GM19468 (cell line): ENCODE measurements at regions not wholly inside any gene's neighbourhood (a gene's known extent, or its start where the extent isn't known, plus 50 kb on each side); places are given as distances from the start of the nearest gene placed in this dataset.
"Not testable (repeated sequence)": the region's sequence is repeated elsewhere in the genome, so short reads cannot be mapped to it uniquely, and the experiment has no call there.

Experiments used
- ATAC-seq: cut with Tn5 transposase; IDR thresholded peaks from one replicate; pipeline ENCODE4 v1.9.1; 2021; ENCODE audit warnings: mild to moderate bottlenecking, moderate library complexity, moderate number of reproducible peaks; ENCODE audit not compliant: unreplicated experiment; ENCODE audit errors: extremely low read depth

- ATAC-seq: no peak
Observed at GRCh38 chrX:54615109-54615508, 85.1 kb downstream of the GNL3L start.

DNA sequence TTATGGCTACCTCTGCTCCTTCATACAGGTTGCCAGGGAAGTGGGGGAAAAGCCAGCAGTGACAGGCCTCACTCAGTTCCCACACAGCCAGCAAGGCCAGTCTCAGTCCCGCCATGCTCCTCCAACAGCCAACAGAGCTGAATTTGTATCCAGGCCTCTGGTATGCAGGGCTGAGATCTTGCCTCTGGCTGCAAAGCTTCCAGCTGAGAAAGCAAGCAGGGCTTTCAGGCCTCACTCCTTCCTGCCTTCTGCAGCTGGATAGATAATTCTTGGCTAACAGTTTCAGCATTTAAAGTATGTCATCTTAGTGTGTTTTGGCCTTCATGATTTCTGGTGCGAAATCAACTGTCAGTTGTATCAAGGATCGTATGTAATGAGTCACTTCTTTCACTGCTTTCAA, 103.6 kb downstream of the GNL3L start:
- no peak for ATAC-seq

DNA sequence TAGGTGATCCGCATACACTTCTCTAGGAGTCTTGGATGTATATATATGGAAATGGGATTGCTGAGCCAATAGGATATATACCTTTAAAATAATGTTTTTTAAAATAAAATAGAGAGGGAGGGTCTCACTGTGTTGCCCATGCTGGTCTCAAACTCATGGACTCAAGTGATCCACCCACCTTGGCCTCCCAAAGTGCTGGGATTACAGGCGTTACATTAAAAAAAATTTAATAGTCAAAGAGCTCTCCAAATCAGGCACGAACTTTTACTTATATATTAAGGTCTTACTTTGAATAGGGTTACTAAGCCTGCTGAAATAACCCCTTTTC, 109.0 kb downstream of the GNL3L start:
- no peak for ATAC-seq

- ATAC-seq: peak; percentile 84
Observed at GRCh38 chrX:54639346-54640102, 109.5 kb downstream of the GNL3L start.

GRCh38 chrX:54640103-54640690, 110.2 kb downstream of the GNL3L start:
- ATAC-seq: no peak

DNA sequence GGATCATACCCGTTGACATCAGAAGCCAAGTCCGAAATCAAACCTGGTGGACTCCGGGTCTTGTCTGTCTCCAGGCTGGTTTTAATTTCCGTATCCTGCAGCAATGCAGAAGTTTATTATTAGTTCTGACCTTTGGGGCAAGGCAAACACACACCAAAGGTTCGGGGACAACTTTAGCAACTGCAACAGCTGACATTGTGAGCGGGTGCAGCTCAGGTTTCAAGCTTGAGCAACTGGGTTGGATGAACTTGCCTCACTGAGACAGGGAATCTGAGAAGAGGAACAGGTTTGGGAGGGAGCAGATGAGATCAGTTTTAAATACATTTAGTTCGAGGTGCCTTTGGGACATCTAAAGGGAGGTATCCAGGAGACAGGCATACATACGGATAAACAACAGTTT, 110.7 kb downstream of the GNL3L start:
- no peak for ATAC-seq

- ATAC-seq: no peak
Observed at GRCh38 chrX:54641530-54641929, 111.5 kb downstream of the GNL3L start.

DNA sequence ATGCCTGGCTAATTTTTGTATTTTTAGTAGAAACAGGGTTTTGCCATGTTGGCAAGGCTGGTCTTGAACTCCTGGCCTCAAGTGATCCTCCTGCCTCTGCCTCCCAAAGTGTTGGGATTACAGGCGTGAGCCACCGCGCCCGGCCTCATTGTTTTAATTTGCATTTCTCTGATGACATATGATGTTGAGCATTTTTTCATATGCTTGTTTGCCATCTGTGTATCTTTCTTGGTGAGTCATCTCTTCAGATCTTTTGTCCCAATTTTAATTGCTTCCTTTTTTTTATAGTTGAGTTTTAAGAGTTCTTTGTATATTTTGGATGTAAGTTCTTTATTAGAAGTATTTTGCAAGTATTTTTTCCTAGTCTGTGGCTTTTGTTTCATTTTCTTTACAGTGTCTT, 117.6 kb downstream of the GNL3L start:
- not testable (repeated sequence) for ATAC-seq

DNA sequence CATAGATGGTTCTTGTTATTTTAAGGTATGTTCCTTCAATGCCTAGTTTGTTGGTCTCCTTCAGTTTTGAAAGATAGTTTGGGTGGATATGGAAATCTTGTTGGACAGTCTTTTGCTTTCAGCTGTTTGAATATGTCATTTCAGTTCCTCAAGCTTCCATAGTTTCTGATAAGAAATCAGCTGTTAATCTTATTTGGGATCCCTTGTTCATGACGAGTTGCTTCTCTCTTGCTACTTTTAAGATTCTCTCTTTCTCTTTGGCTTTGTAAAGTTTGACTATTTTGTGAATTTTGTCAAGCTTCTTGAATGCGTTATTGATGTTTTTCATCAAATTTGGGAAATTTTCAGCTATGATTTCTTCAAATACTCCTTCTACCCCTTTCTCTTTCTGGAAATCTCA, 129.5 kb downstream of the GNL3L start:
- ATAC-seq: no peak

DNA sequence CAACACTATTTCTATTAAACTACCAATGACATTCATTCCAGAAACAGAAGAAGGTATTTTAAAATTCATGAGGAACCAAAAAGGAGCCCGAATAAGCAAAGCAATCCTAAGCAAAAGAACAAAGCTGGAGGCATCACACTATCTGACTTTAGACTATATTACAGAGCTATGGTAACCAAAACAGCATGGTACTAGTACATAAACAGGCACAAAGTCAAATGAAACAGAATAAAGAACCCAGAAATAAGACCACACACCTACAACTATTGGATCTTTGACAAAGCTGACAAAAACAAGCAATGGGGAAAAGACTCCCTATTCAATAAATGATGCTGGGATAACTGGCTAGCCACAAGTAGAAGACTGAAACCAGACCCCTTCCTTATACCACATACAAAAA, 122.3 kb downstream of the ITIH6 start:
- ATAC-seq: no peak

GRCh38 chrX:54695231-54695630, 102.8 kb downstream of the ITIH6 start:
- ATAC-seq: no peak

DNA sequence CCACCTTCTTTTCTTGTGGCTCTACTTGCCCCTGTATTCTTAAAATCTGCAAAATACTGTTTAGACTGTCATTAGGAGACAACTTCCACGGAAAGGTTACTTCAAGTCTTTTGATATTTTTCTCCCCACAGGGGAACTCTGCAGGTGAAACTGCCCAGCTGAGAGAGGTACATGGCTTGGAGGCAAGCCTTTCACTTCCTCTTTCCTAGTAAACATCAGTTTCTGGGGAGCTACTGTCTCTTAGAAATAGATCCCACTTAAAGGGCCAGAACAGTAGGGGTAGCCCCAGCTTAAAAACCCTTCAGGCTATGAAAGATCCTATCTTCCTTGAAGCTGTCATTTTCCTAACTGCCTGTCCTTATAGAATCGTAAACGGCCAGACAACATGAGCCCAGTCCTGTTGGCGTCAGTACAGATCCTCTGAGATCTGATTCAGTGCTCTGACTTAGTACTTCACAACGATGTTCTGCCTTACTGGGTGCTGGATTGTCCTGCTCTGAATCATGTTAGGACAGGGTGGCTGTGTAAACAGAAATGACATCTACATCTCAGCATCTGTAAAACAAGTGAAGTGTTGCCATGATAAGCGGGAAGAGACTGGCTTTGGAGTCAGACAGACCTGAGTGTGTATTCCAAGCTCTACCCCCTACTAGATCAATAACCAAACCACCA, 102.1 kb downstream of the ITIH6 start:
- peak; percentile 96 for ATAC-seq
